ENCODE measurements at regions not wholly inside any gene's neighbourhood (a gene's known extent, or its start where the extent isn't known, plus 50 kb on each side); places are given as distances from the start of the nearest gene placed in this dataset.

- no peak for DNase-seq (ENCODE audit: low read depth)
- H3K4me3 ChIP-seq (ENCODE audit: low read depth, low read length) = no peak overlapping the region
- TF ChIP-seq CTCF (IDR thresholded peaks at IDR 0.05; ENCODE audit: insufficient read depth, low read depth, low read length) = no peak
Observed at GRCh38 chr4:127441571-127441970, 191.2 kb upstream of the INTU start.

- no peak for DNase-seq (ENCODE audit: low read depth)
- TF ChIP-seq CTCF (IDR thresholded peaks at IDR 0.05; ENCODE audit: insufficient read depth, low read depth, low read length) = no peak
- no peak overlapping the region for H3K4me3 ChIP-seq (ENCODE audit: low read depth, low read length)
Observed at GRCh38 chr4:127445471-127445870, 187.3 kb upstream of the INTU start.

- no peak for DNase-seq (ENCODE audit: low read depth)
- TF ChIP-seq CTCF (IDR thresholded peaks at IDR 0.05; ENCODE audit: insufficient read depth, low read depth, low read length) = no peak
Observed at GRCh38 chr4:127446427-127446885, 186.3 kb upstream of the INTU start.

GRCh38 chr4:127448986-127449385 lies 183.8 kb upstream of the INTU start:
- no peak overlapping the region for H3K4me3 ChIP-seq (ENCODE audit: low read depth, low read length)
- TF ChIP-seq CTCF (IDR thresholded peaks at IDR 0.05; ENCODE audit: insufficient read depth, low read depth, low read length) = no peak
- DNase-seq (ENCODE audit: low read depth) = no peak

More at GRCh38 chr4:127446427-127446885, 186.3 kb upstream of the INTU start:
- no peak overlapping the region for H3K4me3 ChIP-seq (ENCODE audit: low read depth, low read length)

- H3K4me3 ChIP-seq (ENCODE audit: low read depth, low read length) = no peak overlapping the region
- no peak for DNase-seq (ENCODE audit: low read depth)
- no peak for TF ChIP-seq CTCF (IDR thresholded peaks at IDR 0.05; ENCODE audit: insufficient read depth, low read depth, low read length)
Observed at GRCh38 chr4:127449449-127449848, 183.3 kb upstream of the INTU start.

GRCh38 chr4:127450276-127450675 lies 182.5 kb upstream of the INTU start:
- H3K4me3 ChIP-seq (ENCODE audit: low read depth, low read length) = no peak overlapping the region
- no peak for DNase-seq (ENCODE audit: low read depth)
- TF ChIP-seq CTCF (IDR thresholded peaks at IDR 0.05; ENCODE audit: insufficient read depth, low read depth, low read length) = no peak

GRCh38 chr4:127463883-127464282 lies 168.9 kb upstream of the INTU start:
- DNase-seq (ENCODE audit: low read depth) = no peak
- no peak overlapping the region for H3K4me3 ChIP-seq (ENCODE audit: low read depth, low read length)
- TF ChIP-seq CTCF (IDR thresholded peaks at IDR 0.05; ENCODE audit: insufficient read depth, low read depth, low read length) = no peak

Data from fibroblast of villous mesenchyme (primary cell).